GM12891 (cell line): ENCODE measurements at regions not wholly inside any gene's neighbourhood (a gene's known extent, or its start where the extent isn't known, plus 50 kb on each side); places are given as distances from the start of the nearest gene placed in this dataset.

Source experiments
- PAX5 ChIP-seq: IDR thresholded peaks from 2 replicates; pipeline ENCODE4 v1.6.1; 2011; ENCODE audit warnings: low read length, moderate library complexity, mild to moderate bottlenecking; ENCODE audit not compliant: insufficient read depth, severe bottlenecking
- POLR2A ChIP-seq: IDR thresholded peaks from 2 replicates; pipeline ENCODE4 v1.6.1; 2011; ENCODE audit warnings: low read depth, low read length, control low read depth
- POLR2AphosphoS5 ChIP-seq: IDR thresholded peaks from 2 replicates; pipeline ENCODE4 v1.6.1; 2011; ENCODE audit warnings: low read depth, low read length, control low read depth
- POU2F2 ChIP-seq: IDR thresholded peaks from 2 replicates; pipeline ENCODE4 v1.6.1; 2011; ENCODE audit warnings: low read depth, mild to moderate bottlenecking, control low read depth, low read length, moderate library complexity
- SPI1 ChIP-seq: IDR thresholded peaks from 2 replicates; pipeline ENCODE4 v1.6.1; 2011; ENCODE audit warnings: low read depth, low read length, control low read depth
- TAF1 ChIP-seq: IDR thresholded peaks from 2 replicates; pipeline ENCODE4 v1.6.1; 2011; ENCODE audit warnings: low read depth, low read length, control low read depth

DNA sequence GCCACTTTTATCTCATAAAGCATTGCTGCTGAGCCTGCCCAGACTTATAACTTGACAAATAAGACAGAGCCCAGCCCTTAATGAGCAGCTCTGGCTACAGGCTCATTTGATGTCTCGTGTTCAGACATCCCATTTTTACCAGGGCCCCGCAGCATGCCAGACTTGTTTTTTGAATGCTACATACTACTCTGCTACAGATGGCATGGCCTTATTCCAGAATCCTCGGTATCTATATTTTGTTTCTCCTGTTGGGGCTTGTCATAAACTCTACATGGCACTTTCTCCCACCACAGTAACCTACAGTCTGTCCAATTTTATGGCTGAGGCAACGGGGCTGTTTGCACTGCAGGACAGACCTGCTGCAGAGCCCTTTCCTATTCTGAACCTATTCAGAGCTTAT lies 179.0 kb upstream of the DDX18 start:
- no peak for TF ChIP-seq PAX5
- TF ChIP-seq SPI1, result no peak
- TF ChIP-seq POLR2A, result no peak
- TF ChIP-seq TAF1, result no peak
- TF ChIP-seq POLR2AphosphoS5, result no peak
- TF ChIP-seq POU2F2, result no peak
